ENCODE measurements at regions not wholly inside any gene's neighbourhood (a gene's known extent, or its start where the extent isn't known, plus 50 kb on each side); places are given as distances from the start of the nearest gene placed in this dataset.
"Not testable (repeated sequence)": the region's sequence is repeated elsewhere in the genome, so short reads cannot be mapped to it uniquely, and the experiment has no call there.

DNA sequence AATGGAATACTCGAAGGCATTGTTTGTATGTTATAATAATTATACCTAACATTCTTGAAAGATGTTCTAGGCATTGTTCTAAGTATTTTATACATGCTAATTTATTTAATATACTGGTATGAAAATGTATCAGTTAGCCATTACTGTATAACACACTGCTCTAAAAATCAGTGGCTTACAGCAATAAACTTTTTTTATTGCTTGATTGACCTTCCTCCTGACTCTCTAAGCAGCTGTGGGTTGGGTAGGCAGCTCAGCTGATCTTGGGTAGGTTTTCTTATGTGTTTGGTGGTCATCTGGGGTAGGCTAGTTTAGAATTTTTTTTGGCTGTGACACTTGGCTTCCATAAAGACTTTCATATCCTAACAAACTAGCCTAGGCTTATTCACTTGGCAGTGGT is 100.2 kb upstream of the SYT6 start:
- Mint-ChIP-seq H3K27me3 (ENCODE audit: low read depth, poor library complexity) (peaks cover 7% of the 10 kb centered on the region), H3K27ac (no peak overlapping the region), H3K9me3 (peaks cover 36% of the 10 kb centered on the region), H3K4me1 (peaks cover 9% of the 10 kb centered on the region), H3K4me3 (no peak overlapping the region), H3K36me3 (ENCODE audit: low read depth) (peaks cover 8% of the 10 kb centered on the region)
- TF ChIP-seq, protein P1, sequence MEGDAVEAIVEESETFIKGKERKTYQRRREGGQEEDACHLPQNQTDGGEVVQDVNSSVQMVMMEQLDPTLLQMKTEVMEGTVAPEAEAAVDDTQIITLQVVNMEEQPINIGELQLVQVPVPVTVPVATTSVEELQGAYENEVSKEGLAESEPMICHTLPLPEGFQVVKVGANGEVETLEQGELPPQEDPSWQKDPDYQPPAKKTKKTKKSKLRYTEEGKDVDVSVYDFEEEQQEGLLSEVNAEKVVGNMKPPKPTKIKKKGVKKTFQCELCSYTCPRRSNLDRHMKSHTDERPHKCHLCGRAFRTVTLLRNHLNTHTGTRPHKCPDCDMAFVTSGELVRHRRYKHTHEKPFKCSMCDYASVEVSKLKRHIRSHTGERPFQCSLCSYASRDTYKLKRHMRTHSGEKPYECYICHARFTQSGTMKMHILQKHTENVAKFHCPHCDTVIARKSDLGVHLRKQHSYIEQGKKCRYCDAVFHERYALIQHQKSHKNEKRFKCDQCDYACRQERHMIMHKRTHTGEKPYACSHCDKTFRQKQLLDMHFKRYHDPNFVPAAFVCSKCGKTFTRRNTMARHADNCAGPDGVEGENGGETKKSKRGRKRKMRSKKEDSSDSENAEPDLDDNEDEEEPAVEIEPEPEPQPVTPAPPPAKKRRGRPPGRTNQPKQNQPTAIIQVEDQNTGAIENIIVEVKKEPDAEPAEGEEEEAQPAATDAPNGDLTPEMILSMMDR (IDR thresholded peaks at IDR 0.05): no peak
- no peak for DNase-seq

DNA sequence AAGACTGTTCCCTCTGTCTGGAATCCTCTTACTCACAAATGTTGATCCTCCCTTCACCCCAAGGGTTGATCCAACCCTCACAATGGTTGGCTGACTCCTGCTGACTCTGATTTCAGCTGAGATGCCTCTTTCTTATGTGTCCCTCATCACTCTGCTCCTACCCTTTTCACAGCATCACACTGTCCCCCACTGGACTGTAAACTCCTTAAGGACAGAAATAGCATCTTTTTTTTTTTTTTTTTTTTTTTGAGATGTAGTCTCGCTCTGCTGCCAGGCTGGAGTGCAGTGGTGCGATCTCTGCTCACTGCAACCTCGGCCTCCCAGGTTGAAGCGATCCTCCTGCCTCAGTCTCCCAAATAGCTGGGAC is 97.9 kb upstream of the SYT6 start:
- peak overlapping the region; percentile 37 for H3K27ac Mint-ChIP-seq
- DNase-seq: no peak
- H3K4me3 Mint-ChIP-seq: no peak overlapping the region
- H3K9me3 Mint-ChIP-seq: peaks cover 42% of the 10 kb centered on the region
- peaks cover 8% of the 10 kb centered on the region for H3K36me3 Mint-ChIP-seq (ENCODE audit: low read depth)
- peaks cover 16% of the 10 kb centered on the region for H3K4me1 Mint-ChIP-seq
- TF ChIP-seq, protein P1 (IDR thresholded peaks at IDR 0.05): no peak
- H3K27me3 Mint-ChIP-seq (ENCODE audit: low read depth, poor library complexity): peaks cover 7% of the 10 kb centered on the region

DNA sequence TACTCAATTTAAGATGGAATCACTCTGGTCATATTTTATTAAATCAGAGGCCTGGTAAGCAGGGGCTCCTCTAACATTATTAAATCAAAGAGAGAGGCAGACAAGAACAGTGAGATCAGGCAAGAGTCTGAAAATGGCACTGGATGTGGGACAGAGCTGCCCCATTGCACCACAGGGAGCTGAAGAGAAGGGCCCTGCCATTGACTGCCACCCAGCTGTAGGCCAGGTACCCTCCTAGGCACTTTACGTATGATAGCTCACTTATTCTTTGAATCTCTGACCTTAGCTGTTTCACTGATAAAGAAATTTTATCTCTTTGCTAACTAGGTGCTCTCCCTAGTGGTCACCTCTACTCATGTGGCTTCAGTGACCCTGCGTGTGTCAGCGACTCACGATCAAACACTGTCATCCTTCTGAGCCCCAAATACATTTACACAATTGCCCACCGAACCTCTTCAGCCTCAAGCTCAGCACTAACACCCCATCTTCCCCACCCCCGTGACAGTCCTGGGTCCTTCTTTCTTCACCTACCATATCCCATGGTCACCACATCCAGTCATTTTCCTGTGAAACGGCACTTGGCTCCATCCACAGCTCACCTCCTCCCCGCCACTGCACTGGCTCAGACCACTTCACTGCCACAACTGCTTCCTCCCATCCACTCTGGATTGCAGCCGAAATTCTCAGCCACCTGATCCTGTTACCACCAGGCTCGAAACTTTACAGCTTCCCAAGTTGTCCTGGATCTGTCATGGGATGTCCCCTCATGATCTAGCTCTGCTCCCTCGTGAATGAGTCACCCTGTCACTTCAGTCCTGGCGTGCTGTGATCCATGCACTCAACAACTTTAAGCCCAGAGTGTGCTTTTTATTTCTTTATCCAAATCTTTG is 97.3 kb upstream of the SYT6 start:
- TF ChIP-seq, protein P1 (IDR thresholded peaks at IDR 0.05): no peak
- Mint-ChIP-seq H3K27ac (peak overlapping the region; percentile 37), H3K4me3 (no peak overlapping the region), H3K4me1 (peaks cover 16% of the 10 kb centered on the region), H3K9me3 (peaks cover 44% of the 10 kb centered on the region), H3K27me3 (ENCODE audit: low read depth, poor library complexity) (peaks cover 7% of the 10 kb centered on the region), H3K36me3 (ENCODE audit: low read depth) (peaks cover 10% of the 10 kb centered on the region)
- no peak for DNase-seq

DNA sequence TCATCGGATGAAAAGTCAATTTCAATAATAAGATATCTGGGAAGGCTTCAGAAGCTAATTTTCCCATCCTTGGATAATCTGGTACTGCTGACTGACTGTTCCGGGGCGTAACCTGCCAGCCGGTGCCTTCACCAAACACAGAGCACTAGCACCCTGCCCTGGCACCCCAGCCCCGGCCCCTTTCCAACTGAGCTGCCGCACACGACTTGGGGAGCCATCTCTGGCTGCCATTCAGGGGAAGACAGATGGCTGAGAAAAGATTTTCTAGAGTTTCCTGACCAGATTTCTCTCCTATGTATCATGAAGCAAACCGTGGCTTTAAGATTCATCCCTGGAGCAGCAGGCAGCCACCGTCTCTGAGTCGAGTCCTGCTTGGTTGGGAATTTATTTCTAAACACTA is 96.0 kb upstream of the SYT6 start:
- peaks cover 45% of the 10 kb centered on the region for H3K9me3 Mint-ChIP-seq
- no peak overlapping the region for H3K27ac Mint-ChIP-seq
- peaks cover 10% of the 10 kb centered on the region for H3K27me3 Mint-ChIP-seq (ENCODE audit: low read depth, poor library complexity)
- no peak for DNase-seq
- H3K4me1 Mint-ChIP-seq: peaks cover 16% of the 10 kb centered on the region
- H3K4me3 Mint-ChIP-seq: no peak overlapping the region
- TF ChIP-seq, protein P1 (IDR thresholded peaks at IDR 0.05): no peak
- peaks cover 13% of the 10 kb centered on the region for H3K36me3 Mint-ChIP-seq (ENCODE audit: low read depth)

DNA sequence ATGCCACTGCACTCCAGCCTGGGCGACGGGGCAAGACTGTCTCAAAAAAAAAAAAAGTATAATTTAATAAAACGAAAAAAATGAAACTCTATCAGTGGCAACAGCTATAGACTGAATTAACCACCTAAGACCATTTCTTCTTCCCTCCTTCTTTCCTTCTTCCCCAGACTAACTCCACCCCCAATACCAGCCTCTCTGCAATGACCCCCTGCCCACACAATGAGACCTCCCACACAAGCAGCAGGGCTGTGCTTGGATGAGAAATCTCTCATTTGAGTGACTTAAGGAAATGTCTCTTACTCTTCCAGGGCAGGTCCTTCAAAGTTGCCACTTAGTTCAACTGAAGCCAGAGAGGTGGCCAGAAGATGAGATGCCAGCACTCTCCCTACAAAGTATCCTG is 94.5 kb upstream of the SYT6 start:
- H3K27ac Mint-ChIP-seq: no peak overlapping the region
- H3K4me1 Mint-ChIP-seq: peaks cover 16% of the 10 kb centered on the region
- no peak for DNase-seq
- TF ChIP-seq, protein P1 (IDR thresholded peaks at IDR 0.05): no peak
- H3K36me3 Mint-ChIP-seq (ENCODE audit: low read depth): peaks cover 12% of the 10 kb centered on the region
- H3K4me3 Mint-ChIP-seq: no peak overlapping the region
- peaks cover 10% of the 10 kb centered on the region for H3K27me3 Mint-ChIP-seq (ENCODE audit: low read depth, poor library complexity)
- H3K9me3 Mint-ChIP-seq: peaks cover 47% of the 10 kb centered on the region

DNA sequence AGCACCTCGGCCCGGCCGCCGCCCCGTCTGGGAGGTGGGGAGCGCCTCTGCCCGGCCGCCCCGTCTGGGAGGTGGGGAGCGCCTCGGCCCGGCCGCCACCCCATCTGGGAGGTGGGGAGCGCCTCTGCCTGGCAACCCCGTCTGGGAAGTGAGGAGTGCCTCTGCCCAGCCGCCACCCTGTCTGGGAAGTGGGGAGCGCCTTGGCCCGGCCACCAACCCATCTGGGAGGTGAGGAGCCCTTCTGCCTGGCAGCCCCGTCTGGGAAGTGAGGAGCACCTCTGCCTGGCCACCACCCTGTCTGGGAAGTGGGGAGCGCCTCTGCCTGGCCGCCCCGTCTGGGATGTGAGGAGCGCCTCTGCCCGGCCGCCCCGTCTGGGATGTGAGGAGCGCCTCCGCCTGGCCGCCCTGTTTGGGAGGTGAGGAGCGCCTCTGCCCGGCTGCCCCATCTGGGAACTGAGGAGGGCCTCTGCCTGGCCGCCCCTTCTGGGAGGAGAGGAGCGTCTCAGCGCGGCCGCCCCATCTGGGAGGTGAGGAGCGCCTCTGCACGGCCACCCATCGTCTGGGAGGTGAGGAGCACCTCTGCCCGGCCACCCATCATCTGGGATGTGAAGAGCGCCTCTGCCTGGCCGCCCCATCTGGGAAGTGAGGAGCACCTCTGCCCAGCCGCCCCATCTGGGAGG is 89.0 kb upstream of the SYT6 start:
- H3K9me3 Mint-ChIP-seq: peaks cover 64% of the 10 kb centered on the region
- H3K4me3 Mint-ChIP-seq: not testable (repeated sequence)

More for the DNA sequence above, 89.0 kb upstream of the SYT6 start:
- DNase-seq; H3K27me3 Mint-ChIP-seq (ENCODE audit: low read depth, poor library complexity); H3K4me1 Mint-ChIP-seq; H3K27ac Mint-ChIP-seq: not testable (repeated sequence)
- H3K36me3 Mint-ChIP-seq (ENCODE audit: low read depth): peaks cover 23% of the 10 kb centered on the region

All from nephron progenitor cell (in vitro differentiated cells).